ENCODE measurements at regions not wholly inside any gene's neighbourhood (a gene's known extent, or its start where the extent isn't known, plus 50 kb on each side); places are given as distances from the start of the nearest gene placed in this dataset.

GRCh38 chr3:34277110-34277509 is 478.7 kb downstream of the PDCD6IP start:
- DNase-seq (no peak), ATAC-seq (ENCODE audit: low read depth) (no peak)
- Mint-ChIP-seq H3K4me3 (no peak overlapping the region), H3K27me3 (no peaks in the 10 kb centered on the region), H3K36me3 (ENCODE audit: low read depth) (no peaks in the 10 kb centered on the region), H3K27ac (no peak overlapping the region), H3K9me3 (peaks cover 2% of the 10 kb centered on the region), H3K4me1 (no peaks in the 10 kb centered on the region)
- ChIA-PET POLR2A (no interaction called here), CTCF (interaction anchor here (1.4 kb wide), 1 partner anchor 17 kb away, joined by 3 read pairs; no protein-coding TSS in a partner anchor)
- intact Hi-C loops (cut with micrococcal nuclease): no loop called here
- TF ChIP-seq CTCF (IDR thresholded peaks at IDR 0.05): no peak

- Mint-ChIP-seq H3K9me3 (peaks cover 2% of the 10 kb centered on the region), H3K4me1 (no peaks in the 10 kb centered on the region), H3K27ac (no peak overlapping the region), H3K4me3 (no peak overlapping the region), H3K36me3 (ENCODE audit: low read depth) (peaks cover 3% of the 10 kb centered on the region), H3K27me3 (no peaks in the 10 kb centered on the region)
- TF ChIP-seq CTCF (IDR thresholded peaks at IDR 0.05): no peak
- DNase-seq (no peak), ATAC-seq (ENCODE audit: low read depth) (no peak)
- ChIA-PET POLR2A (no interaction called here), CTCF (no interaction called here)
- intact Hi-C loops (cut with micrococcal nuclease): no loop called here
These were observed 481.5 kb downstream of the PDCD6IP start for GRCh38 chr3:34279901-34280300.

- intact Hi-C loops (cut with micrococcal nuclease): no loop called here
- no peak for TF ChIP-seq CTCF (IDR thresholded peaks at IDR 0.05)
- Mint-ChIP-seq H3K4me3 (no peak overlapping the region), H3K27me3 (no peaks in the 10 kb centered on the region), H3K4me1 (no peaks in the 10 kb centered on the region), H3K9me3 (peaks cover 4% of the 10 kb centered on the region), H3K27ac (no peak overlapping the region), H3K36me3 (ENCODE audit: low read depth) (peaks cover 3% of the 10 kb centered on the region)
- ChIA-PET POLR2A (no interaction called here), CTCF (no interaction called here)
- ATAC-seq (ENCODE audit: low read depth) (no peak), DNase-seq (no peak)
These were observed 485.3 kb downstream of the PDCD6IP start for GRCh38 chr3:34283751-34284150.

- TF ChIP-seq CTCF (IDR thresholded peaks at IDR 0.05): no peak
- DNase-seq (no peak), ATAC-seq (ENCODE audit: low read depth) (no peak)
- intact Hi-C loops (cut with micrococcal nuclease): no loop called here
- ChIA-PET POLR2A (no interaction called here), CTCF (no interaction called here)
- Mint-ChIP-seq H3K27me3 (no peaks in the 10 kb centered on the region), H3K9me3 (peaks cover 4% of the 10 kb centered on the region), H3K4me3 (no peak overlapping the region), H3K4me1 (no peaks in the 10 kb centered on the region), H3K36me3 (ENCODE audit: low read depth) (peaks cover 3% of the 10 kb centered on the region), H3K27ac (no peak overlapping the region)
These were observed 486.8 kb downstream of the PDCD6IP start for GRCh38 chr3:34284959-34285826.

- H3K27ac Mint-ChIP-seq: no peak overlapping the region
- no peaks in the 10 kb centered on the region for H3K27me3 Mint-ChIP-seq
- no peak overlapping the region for H3K4me3 Mint-ChIP-seq
- no peaks in the 10 kb centered on the region for H3K4me1 Mint-ChIP-seq
- H3K36me3 Mint-ChIP-seq (ENCODE audit: low read depth): peaks cover 3% of the 10 kb centered on the region
- ATAC-seq (ENCODE audit: low read depth) (no peak), DNase-seq (no peak)
- peaks cover 4% of the 10 kb centered on the region for H3K9me3 Mint-ChIP-seq
- intact Hi-C loops (cut with micrococcal nuclease): no loop called here
- TF ChIP-seq CTCF (IDR thresholded peaks at IDR 0.05): no peak
- CTCF ChIA-PET: no interaction called here
- POLR2A ChIA-PET: no interaction called here
These were observed 487.4 kb downstream of the PDCD6IP start for GRCh38 chr3:34285827-34286188.

Data from activated B cell treated with CpG ODN at 0.5 μM for 24 hours (primary cell).